Endothelial cell of umbilical vein (primary cell): ENCODE measurements at regions not wholly inside any gene's neighbourhood (a gene's known extent, or its start where the extent isn't known, plus 50 kb on each side); places are given as distances from the start of the nearest gene placed in this dataset.

Experiments
- BruUV-seq: library from RNA; stranded (reverse); fragments of 400-500 nt; replicated peaks from 2 replicates; lab custom pipeline; 2021; lab: Mats Ljungman, UMichigan
- CTCF ChIA-PET: fragments of 300-600, 350-600 bp; sonication (Branson Sonifier 250); formaldehyde crosslinking; loops from one replicate; lab custom pipeline; 2021; ENCODE audit warnings: antibody characterized with exemption, inconsistent platforms; lab: Charles Lee
- POLR2A ChIA-PET: fragments of 300-600, 350-600 bp; sonication (Branson Sonifier 250); formaldehyde crosslinking; loops from one replicate; lab custom pipeline; 2021; ENCODE audit warnings: antibody characterized with exemption, inconsistent platforms; lab: Charles Lee
- DNase-seq: peaks from one replicate; pipeline ENCODE4 v3.0.0-alpha.2; 2011; ENCODE audit warnings: low read depth, low spot score
- FAIRE-seq: peaks from 2 replicates; lab custom pipeline; 2011; peaks lifted over from hg19 to GRCh38; lab: Jason Lieb, UNC
- H2AFZ ChIP-seq: 2 replicates; pipeline ENCODE4 v1.6.0; 2012; ENCODE audit warnings: low read depth, low read length, control low read depth, inconsistent platforms
- H3K27ac ChIP-seq: 2 replicates; pipeline ENCODE4 v1.5.1; 2011; ENCODE audit warnings: low read depth, mild to moderate bottlenecking, control low read depth, low read length, moderate library complexity; ENCODE audit not compliant: insufficient read depth
- H3K27me3 ChIP-seq, 2 experiments: 2 replicates each; pipeline versions ENCODE4 v1.6.0 to v1.6.1; 2011; ENCODE audit warnings: low read length in 2 of 2, mixed read lengths in 1 of 2; ENCODE audit not compliant: control insufficient read depth in 2 of 2, insufficient read depth in 2 of 2
- H3K36me3 ChIP-seq, 2 experiments: 2 replicates in 1 of 2; 3 replicates in 1 of 2; pipeline ENCODE4 v1.5.1; 2011; ENCODE audit warnings: low read length in 2 of 2, mild to moderate bottlenecking in 1 of 2, moderate library complexity in 1 of 2; ENCODE audit not compliant: control insufficient read depth in 2 of 2, insufficient read depth in 2 of 2; ENCODE audit errors: extremely low read depth in 1 of 2
- H3K4me1 ChIP-seq: 3 replicates; pipeline ENCODE4 v1.5.1; 2011; ENCODE audit warnings: mild to moderate bottlenecking, low read length; ENCODE audit not compliant: control insufficient read depth, insufficient read depth; ENCODE audit errors: extremely low read depth
- H3K4me2 ChIP-seq: 2 replicates; pipeline ENCODE4 v1.6.1; 2011; ENCODE audit warnings: low read length, control low read depth, mixed read lengths; ENCODE audit not compliant: insufficient read depth
- H3K4me3 ChIP-seq, 3 experiments: fragments of 200-600 bp in 1 of 3; sonication (generic), shearing (Covaris generic) in 1 of 3; replicated peaks in 1 of 3; 2 replicates each; pipeline ENCODE4 v1.5.1; 2011 to 2016; ENCODE audit warnings: control low read depth in 3 of 3, low read length in 3 of 3, mild to moderate bottlenecking in 2 of 3, inconsistent platforms in 1 of 3, low read depth in 1 of 3, moderate library complexity in 1 of 3; ENCODE audit not compliant: insufficient read depth in 1 of 3
- H3K79me2 ChIP-seq: 2 replicates; pipeline ENCODE4 v1.6.0; 2012; ENCODE audit warnings: low read length, inconsistent platforms; ENCODE audit not compliant: control insufficient read depth, insufficient read depth
- H3K9ac ChIP-seq: replicated peaks from 2 replicates; pipeline ENCODE3; 2011; ENCODE audit warnings: low read length, control low read depth; ENCODE audit not compliant: insufficient read depth; ENCODE audit errors: extremely low read depth
- H3K9me1 ChIP-seq: replicated peaks from 3 replicates; pipeline ENCODE4 v1.6.0; 2011; ENCODE audit warnings: mild to moderate bottlenecking, low read length; ENCODE audit not compliant: control insufficient read depth, insufficient read depth; ENCODE audit errors: extremely low read depth
- H3K9me3 ChIP-seq: replicated peaks from 2 replicates; pipeline ENCODE4 v1.5.1; 2012; ENCODE audit warnings: low read length, inconsistent platforms; ENCODE audit not compliant: control insufficient read depth, insufficient read depth
- H4K20me1 ChIP-seq: replicated peaks from 2 replicates; pipeline ENCODE3; 2011; ENCODE audit warnings: mild to moderate bottlenecking, low read length; ENCODE audit not compliant: control insufficient read depth, insufficient read depth; ENCODE audit errors: extremely low read depth
- EZH2 ChIP-seq: IDR thresholded peaks from 2 replicates; pipeline ENCODE4 v1.6.1; 2012; ENCODE audit warnings: borderline replicate concordance, low read depth, mild to moderate bottlenecking, moderate library complexity, low read length, inconsistent platforms; ENCODE audit not compliant: severe bottlenecking
- FOS ChIP-seq: IDR thresholded peaks from 2 replicates; pipeline ENCODE4 v1.6.1; 2011; ENCODE audit warnings: mild to moderate bottlenecking, low read length, moderate library complexity, borderline replicate concordance; ENCODE audit not compliant: insufficient read depth
- GATA2 ChIP-seq: IDR thresholded peaks from 2 replicates; pipeline ENCODE4 v1.7.0; 2011; ENCODE audit warnings: low read depth, mild to moderate bottlenecking, moderate library complexity, mixed read lengths, low read length; ENCODE audit not compliant: insufficient read length, insufficient read depth
- JUN ChIP-seq: IDR thresholded peaks from 2 replicates; pipeline ENCODE4 v1.6.1; 2011; ENCODE audit warnings: borderline replicate concordance, low read depth; ENCODE audit not compliant: insufficient read length, insufficient read depth
- MYC ChIP-seq: IDR thresholded peaks from one replicate; pipeline ENCODE4 v1.6.1; 2011; ENCODE audit warnings: mild to moderate bottlenecking, low read depth, low read length
- POLR2A ChIP-seq: IDR thresholded peaks from 2 replicates; pipeline ENCODE4 v1.6.1; 2012; ENCODE audit warnings: low read depth, mild to moderate bottlenecking, control low read depth, low read length
- POLR2AphosphoS5 ChIP-seq: IDR thresholded peaks from 2 replicates; pipeline ENCODE4 v1.6.1; 2012; ENCODE audit warnings: low read depth, mild to moderate bottlenecking, control low read depth, low read length, moderate library complexity; ENCODE audit not compliant: insufficient read depth
- dilution Hi-C: fragments of 300-500 bp; cut with MboI; formaldehyde crosslinking; loops from one replicate; pipeline ENCODE4 v1.15.0; 2019; ENCODE audit warnings: low sequenced_read_pairs; ENCODE audit not compliant: extremely low pct_ligation_motif_present
- intact Hi-C: fragments of 100-400 bp; cut with micrococcal nuclease; formaldehyde crosslinking; loops from one replicate; pipeline ENCODE4 v1.10.0; 2022
- TF ChIP-seq, protein P1 (sequence below), 2 donors: IDR thresholded peaks; 1 replicate in 1 of 2; 2 replicates in 1 of 2; pipeline ENCODE4 v1.5.1; 2011; ENCODE audit warnings: low read length in 2 of 2, mild to moderate bottlenecking in 2 of 2, moderate library complexity in 2 of 2, control low read depth in 1 of 2, inconsistent platforms in 1 of 2, low read depth in 1 of 2; ENCODE audit not compliant: insufficient read depth in 1 of 2; ENCODE audit errors: extremely low read depth in 1 of 2
- TF ChIP-seq, protein P2 (sequence below): IDR thresholded peaks from 2 replicates; pipeline ENCODE4 v1.6.1; 2011; ENCODE audit not compliant: insufficient read depth, insufficient read length

- TF ChIP-seq POLR2A, result no peak
- TF ChIP-seq, protein P1, sequence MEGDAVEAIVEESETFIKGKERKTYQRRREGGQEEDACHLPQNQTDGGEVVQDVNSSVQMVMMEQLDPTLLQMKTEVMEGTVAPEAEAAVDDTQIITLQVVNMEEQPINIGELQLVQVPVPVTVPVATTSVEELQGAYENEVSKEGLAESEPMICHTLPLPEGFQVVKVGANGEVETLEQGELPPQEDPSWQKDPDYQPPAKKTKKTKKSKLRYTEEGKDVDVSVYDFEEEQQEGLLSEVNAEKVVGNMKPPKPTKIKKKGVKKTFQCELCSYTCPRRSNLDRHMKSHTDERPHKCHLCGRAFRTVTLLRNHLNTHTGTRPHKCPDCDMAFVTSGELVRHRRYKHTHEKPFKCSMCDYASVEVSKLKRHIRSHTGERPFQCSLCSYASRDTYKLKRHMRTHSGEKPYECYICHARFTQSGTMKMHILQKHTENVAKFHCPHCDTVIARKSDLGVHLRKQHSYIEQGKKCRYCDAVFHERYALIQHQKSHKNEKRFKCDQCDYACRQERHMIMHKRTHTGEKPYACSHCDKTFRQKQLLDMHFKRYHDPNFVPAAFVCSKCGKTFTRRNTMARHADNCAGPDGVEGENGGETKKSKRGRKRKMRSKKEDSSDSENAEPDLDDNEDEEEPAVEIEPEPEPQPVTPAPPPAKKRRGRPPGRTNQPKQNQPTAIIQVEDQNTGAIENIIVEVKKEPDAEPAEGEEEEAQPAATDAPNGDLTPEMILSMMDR (IDR thresholded peaks at IDR 0.05; ENCODE audit: extremely low read depth in 1 of 2, insufficient read depth in 1 of 2, low read depth in 1 of 2, low read length in 2 of 2), result no peak
- TF ChIP-seq GATA2, result no peak
- TF ChIP-seq, protein P2, sequence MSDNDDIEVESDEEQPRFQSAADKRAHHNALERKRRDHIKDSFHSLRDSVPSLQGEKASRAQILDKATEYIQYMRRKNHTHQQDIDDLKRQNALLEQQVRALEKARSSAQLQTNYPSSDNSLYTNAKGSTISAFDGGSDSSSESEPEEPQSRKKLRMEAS, result no peak
- no peak for TF ChIP-seq JUN
- no peak for TF ChIP-seq EZH2
- no peak for TF ChIP-seq MYC
- TF ChIP-seq POLR2AphosphoS5, result no peak
- TF ChIP-seq FOS, result no peak
- no peak overlapping the region for H3K27ac ChIP-seq
- DNase-seq (no peak), FAIRE-seq (no peak)
- BruUV-seq, result no TSS peak
- H3K4me1 ChIP-seq, result no peaks in the 10 kb centered on the region
- intact Hi-C loops, result no loop called here
- peaks cover 21 to 29% of the 10 kb centered on the region in 2 experiments for H3K27me3 ChIP-seq
- H3K4me2 ChIP-seq, result no peak overlapping the region
- no peaks in the 10 kb centered on the region for H3K36me3 ChIP-seq
- no peaks in the 10 kb centered on the region for H3K9me1 ChIP-seq
- H3K9ac ChIP-seq, result no peak overlapping the region
- H3K4me3 ChIP-seq, result no peak overlapping the region
- POLR2A ChIA-PET, result no interaction called here
- H3K79me2 ChIP-seq, result no peaks in the 10 kb centered on the region
- dilution Hi-C loops, result no loop called here
- CTCF ChIA-PET, result interaction anchor here (0.7 to 1.1 kb wide), 3 partner anchors 12 to 199 kb away, joined by 3 to 6 read pairs (median 3); no protein-coding TSS in a partner anchor
- no peak overlapping the region for H2AFZ ChIP-seq
- H4K20me1 ChIP-seq, result no peaks in the 10 kb centered on the region
- no peaks in the 10 kb centered on the region for H3K9me3 ChIP-seq
Observed at GRCh38 chr2:120546048-120546864, 189.4 kb upstream of the GLI2 start.
